ENCODE measurements at regions not wholly inside any gene's neighbourhood (a gene's known extent, or its start where the extent isn't known, plus 50 kb on each side); places are given as distances from the start of the nearest gene placed in this dataset.
"Not testable (repeated sequence)": the region's sequence is repeated elsewhere in the genome, so short reads cannot be mapped to it uniquely, and the experiment has no call there.

- H3K4me1 ChIP-seq (ENCODE audit: control insufficient read depth, insufficient read depth, low read length, poor library complexity, severe bottlenecking), result no peaks in the 10 kb centered on the region
- no peak overlapping the region for H3K4me3 ChIP-seq (ENCODE audit: extremely low read depth, insufficient read depth, low read length, poor library complexity, severe bottlenecking)
- H3K36me3 ChIP-seq (ENCODE audit: control insufficient read depth, insufficient read depth, low read length), result no peaks in the 10 kb centered on the region
- H3K9me3 ChIP-seq (ENCODE audit: control insufficient read depth, low read length), result no peaks in the 10 kb centered on the region
- no peak overlapping the region for H3K27ac ChIP-seq (ENCODE audit: low read depth, low read length, severe bottlenecking)
- whole genome bisulfite sequencing, 2 experiments (ENCODE audit: insufficient coverage in 2 of 2), result no CpG with 5 or more reads among the region's 1 CpG
These were observed 545.8 kb upstream of the ARRDC3 start for GRCh38 chr5:91928754-91929521.

GRCh38 chr5:91927439-91927838, 544.3 kb upstream of the ARRDC3 start:
- no CpG with 5 or more reads among the region's 2 CpGs for WGBS, 2 experiments (ENCODE audit: insufficient coverage in 2 of 2)
- H3K27ac ChIP-seq (ENCODE audit: low read depth, low read length, severe bottlenecking), result no peak overlapping the region

DNA sequence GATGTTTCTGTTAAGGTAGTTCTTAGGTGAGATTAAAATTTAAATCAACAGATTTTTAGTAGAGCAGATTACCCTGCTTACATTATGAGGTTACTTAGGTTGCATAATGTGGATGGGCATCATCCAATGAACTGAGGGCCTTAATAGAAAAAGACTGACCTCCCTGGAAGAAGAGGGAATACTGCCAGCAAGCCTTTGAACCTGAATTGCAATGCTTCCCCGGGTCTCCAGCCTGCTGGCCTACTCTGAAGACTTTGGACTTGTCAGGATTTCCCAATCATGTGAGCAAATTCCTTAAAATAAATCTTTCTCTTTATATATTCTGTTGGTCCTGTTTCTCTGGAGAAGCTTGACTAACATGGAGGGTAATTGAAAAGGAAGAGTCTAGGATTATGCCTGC, 542.1 kb upstream of the ARRDC3 start:
- Histone ChIP-seq H3K4me1 (ENCODE audit: control insufficient read depth, insufficient read depth, low read length, poor library complexity, severe bottlenecking) (no peaks in the 10 kb centered on the region), H3K9me3 (ENCODE audit: control insufficient read depth, low read length) (no peaks in the 10 kb centered on the region), H3K36me3 (ENCODE audit: control insufficient read depth, insufficient read depth, low read length) (no peaks in the 10 kb centered on the region), H3K4me3 (ENCODE audit: extremely low read depth, insufficient read depth, low read length, poor library complexity, severe bottlenecking) (no peak overlapping the region), H3K27ac (ENCODE audit: low read depth, low read length, severe bottlenecking) (no peak overlapping the region)
- 80% methylated on average over 1 of the region's 1 CpG; no CpG with 5 or more reads in 1 of the 2 experiments for WGBS, 2 experiments (ENCODE audit: insufficient coverage in 2 of 2)

More at GRCh38 chr5:91927439-91927838, 544.3 kb upstream of the ARRDC3 start:
- H3K4me3 ChIP-seq (ENCODE audit: extremely low read depth, insufficient read depth, low read length, poor library complexity, severe bottlenecking), result no peak overlapping the region
- no peaks in the 10 kb centered on the region for H3K36me3 ChIP-seq (ENCODE audit: control insufficient read depth, insufficient read depth, low read length)
- no peaks in the 10 kb centered on the region for H3K4me1 ChIP-seq (ENCODE audit: control insufficient read depth, insufficient read depth, low read length, poor library complexity, severe bottlenecking)
- H3K9me3 ChIP-seq (ENCODE audit: control insufficient read depth, low read length), result no peaks in the 10 kb centered on the region

- H3K27ac ChIP-seq (ENCODE audit: low read depth, low read length, severe bottlenecking); H3K36me3 ChIP-seq (ENCODE audit: control insufficient read depth, insufficient read depth, low read length); H3K9me3 ChIP-seq (ENCODE audit: control insufficient read depth, low read length); H3K4me1 ChIP-seq (ENCODE audit: control insufficient read depth, insufficient read depth, low read length, poor library complexity, severe bottlenecking); H3K4me3 ChIP-seq (ENCODE audit: extremely low read depth, insufficient read depth, low read length, poor library complexity, severe bottlenecking): not testable (repeated sequence)
- WGBS, 2 experiments (ENCODE audit: insufficient coverage in 2 of 2), result 91 to 96% methylated on average over 27 to 34 of the region's 51 CpGs
These were observed 534.1 kb upstream of the ARRDC3 start for GRCh38 chr5:91917037-91917814.

DNA sequence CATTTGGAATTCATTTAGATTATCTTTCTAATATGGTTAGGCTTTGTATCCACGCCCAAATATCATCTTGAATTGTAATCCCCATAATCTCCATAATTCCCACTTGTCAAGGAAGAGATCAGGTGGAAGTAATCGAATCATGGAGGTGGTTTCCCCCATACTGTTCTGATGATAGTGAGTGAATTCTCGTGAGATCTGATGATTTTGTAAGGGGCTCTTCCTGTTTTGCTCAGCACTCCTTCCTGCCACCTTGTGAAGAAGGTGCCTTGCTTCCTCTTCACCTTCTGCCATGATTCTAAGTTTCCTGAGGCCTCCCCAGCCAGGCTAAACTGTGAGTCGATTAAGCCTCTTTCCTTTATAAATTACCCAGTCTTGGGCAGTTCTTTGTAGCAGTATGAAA, 527.5 kb upstream of the ARRDC3 start:
- Histone ChIP-seq H3K9me3 (ENCODE audit: control insufficient read depth, low read length) (no peaks in the 10 kb centered on the region), H3K4me3 (ENCODE audit: extremely low read depth, insufficient read depth, low read length, poor library complexity, severe bottlenecking) (no peak overlapping the region), H3K4me1 (ENCODE audit: control insufficient read depth, insufficient read depth, low read length, poor library complexity, severe bottlenecking) (no peaks in the 10 kb centered on the region), H3K36me3 (ENCODE audit: control insufficient read depth, insufficient read depth, low read length) (no peaks in the 10 kb centered on the region), H3K27ac (ENCODE audit: low read depth, low read length, severe bottlenecking) (no peak overlapping the region)
- no CpG with 5 or more reads among the region's 4 CpGs for WGBS, 2 experiments (ENCODE audit: insufficient coverage in 2 of 2)

GRCh38 chr5:91910247-91910646, 527.1 kb upstream of the ARRDC3 start:
- Histone ChIP-seq H3K4me1 (ENCODE audit: control insufficient read depth, insufficient read depth, low read length, poor library complexity, severe bottlenecking) (no peaks in the 10 kb centered on the region), H3K9me3 (ENCODE audit: control insufficient read depth, low read length) (no peaks in the 10 kb centered on the region), H3K36me3 (ENCODE audit: control insufficient read depth, insufficient read depth, low read length) (no peaks in the 10 kb centered on the region), H3K4me3 (ENCODE audit: extremely low read depth, insufficient read depth, low read length, poor library complexity, severe bottlenecking) (no peak overlapping the region), H3K27ac (ENCODE audit: low read depth, low read length, severe bottlenecking) (no peak overlapping the region)
- WGBS, 2 experiments (ENCODE audit: insufficient coverage in 2 of 2), result 100% methylated on average over 1 of the region's 2 CpGs; no CpG with 5 or more reads in 1 of the 2 experiments

- no peaks in the 10 kb centered on the region for H3K9me3 ChIP-seq (ENCODE audit: control insufficient read depth, low read length)
- H3K27ac ChIP-seq (ENCODE audit: low read depth, low read length, severe bottlenecking), result no peak overlapping the region
- H3K4me1 ChIP-seq (ENCODE audit: control insufficient read depth, insufficient read depth, low read length, poor library complexity, severe bottlenecking), result no peaks in the 10 kb centered on the region
- H3K36me3 ChIP-seq (ENCODE audit: control insufficient read depth, insufficient read depth, low read length), result no peaks in the 10 kb centered on the region
- WGBS, 2 experiments (ENCODE audit: insufficient coverage in 2 of 2), result 100% methylated on average over 1 of the region's 1 CpG; no CpG with 5 or more reads in 1 of the 2 experiments
- H3K4me3 ChIP-seq (ENCODE audit: extremely low read depth, insufficient read depth, low read length, poor library complexity, severe bottlenecking), result no peak overlapping the region
These were observed 523.4 kb upstream of the ARRDC3 start for GRCh38 chr5:91906494-91906893.

GRCh38 chr5:91906027-91906426, 522.9 kb upstream of the ARRDC3 start:
- Histone ChIP-seq H3K4me1 (ENCODE audit: control insufficient read depth, insufficient read depth, low read length, poor library complexity, severe bottlenecking) (no peaks in the 10 kb centered on the region), H3K27ac (ENCODE audit: low read depth, low read length, severe bottlenecking) (no peak overlapping the region), H3K9me3 (ENCODE audit: control insufficient read depth, low read length) (no peaks in the 10 kb centered on the region), H3K4me3 (ENCODE audit: extremely low read depth, insufficient read depth, low read length, poor library complexity, severe bottlenecking) (no peak overlapping the region), H3K36me3 (ENCODE audit: control insufficient read depth, insufficient read depth, low read length) (no peaks in the 10 kb centered on the region)

- Histone ChIP-seq H3K4me1 (ENCODE audit: control insufficient read depth, insufficient read depth, low read length, poor library complexity, severe bottlenecking) (no peaks in the 10 kb centered on the region), H3K9me3 (ENCODE audit: control insufficient read depth, low read length) (no peaks in the 10 kb centered on the region), H3K27ac (ENCODE audit: low read depth, low read length, severe bottlenecking) (no peak overlapping the region), H3K36me3 (ENCODE audit: control insufficient read depth, insufficient read depth, low read length) (no peaks in the 10 kb centered on the region), H3K4me3 (ENCODE audit: extremely low read depth, insufficient read depth, low read length, poor library complexity, severe bottlenecking) (no peak overlapping the region)
- WGBS, 2 experiments (ENCODE audit: insufficient coverage in 2 of 2), result 100% methylated on average over 2 of the region's 2 CpGs; no CpG with 5 or more reads in 1 of the 2 experiments
These were observed 515.8 kb upstream of the ARRDC3 start for GRCh38 chr5:91898898-91899297.

DNA sequence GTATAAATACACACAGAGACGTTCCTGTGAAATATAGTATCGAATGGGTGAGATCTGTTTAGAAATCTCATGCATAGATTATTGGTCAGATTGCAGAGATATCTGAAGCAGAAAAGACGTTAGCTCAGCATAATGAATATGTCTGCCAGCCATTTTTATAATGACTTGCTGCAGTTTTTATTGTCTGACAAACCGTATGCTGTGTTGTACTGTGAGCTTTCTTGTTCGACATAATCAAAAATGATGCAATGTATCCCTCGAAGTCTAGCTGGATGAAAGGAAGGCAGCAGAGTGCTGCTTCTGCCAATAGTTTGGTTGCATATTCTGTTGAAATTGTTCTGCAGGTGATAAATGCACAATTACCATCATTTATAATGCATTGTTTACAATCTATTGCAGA, 514.9 kb upstream of the ARRDC3 start:
- Histone ChIP-seq H3K4me1 (ENCODE audit: control insufficient read depth, insufficient read depth, low read length, poor library complexity, severe bottlenecking) (no peaks in the 10 kb centered on the region), H3K36me3 (ENCODE audit: control insufficient read depth, insufficient read depth, low read length) (no peaks in the 10 kb centered on the region), H3K4me3 (ENCODE audit: extremely low read depth, insufficient read depth, low read length, poor library complexity, severe bottlenecking) (no peak overlapping the region), H3K9me3 (ENCODE audit: control insufficient read depth, low read length) (no peaks in the 10 kb centered on the region), H3K27ac (ENCODE audit: low read depth, low read length, severe bottlenecking) (no peak overlapping the region)
- WGBS, 2 experiments (ENCODE audit: insufficient coverage in 2 of 2), result 87 to 94% methylated on average over 4 to 5 of the region's 6 CpGs

GRCh38 chr5:91888810-91889209, 505.7 kb upstream of the ARRDC3 start:
- no peaks in the 10 kb centered on the region for H3K4me1 ChIP-seq (ENCODE audit: control insufficient read depth, insufficient read depth, low read length, poor library complexity, severe bottlenecking)
- no peaks in the 10 kb centered on the region for H3K36me3 ChIP-seq (ENCODE audit: control insufficient read depth, insufficient read depth, low read length)
- no peak overlapping the region for H3K27ac ChIP-seq (ENCODE audit: low read depth, low read length, severe bottlenecking)
- WGBS, 2 experiments (ENCODE audit: insufficient coverage in 2 of 2), result no CpG with 5 or more reads among the region's 1 CpG
- no peak overlapping the region for H3K4me3 ChIP-seq (ENCODE audit: extremely low read depth, insufficient read depth, low read length, poor library complexity, severe bottlenecking)
- no peaks in the 10 kb centered on the region for H3K9me3 ChIP-seq (ENCODE audit: control insufficient read depth, low read length)
